NCI-H2171 (cell line): ENCODE measurements at regions not wholly inside any gene's neighbourhood (a gene's known extent, or its start where the extent isn't known, plus 50 kb on each side); places are given as distances from the start of the nearest gene placed in this dataset.

Experiments used
- DNase-seq: peaks from one replicate; lab custom pipeline; 2025; lab: John Stamatoyannopoulos, UW

DNA sequence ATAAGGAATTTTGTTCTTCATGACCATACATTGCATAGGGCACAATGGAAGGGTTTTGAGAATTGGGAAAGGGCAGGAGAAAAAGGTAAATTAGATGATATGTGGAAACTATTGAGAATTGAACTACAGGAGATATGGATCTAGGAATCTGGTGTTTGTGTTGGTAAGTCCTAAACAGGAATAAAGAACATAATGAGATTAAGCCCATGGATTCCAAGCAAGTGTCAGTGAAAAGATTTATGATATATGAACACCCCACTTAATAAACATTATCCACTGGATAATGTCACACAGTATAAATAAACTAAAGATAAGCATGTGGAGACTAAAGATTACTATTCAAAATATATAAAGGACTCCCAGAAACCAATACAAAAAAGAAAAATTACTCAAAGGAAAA lies 98.2 kb downstream of the TNFSF18 start:
- DNase-seq: no peak

DNA sequence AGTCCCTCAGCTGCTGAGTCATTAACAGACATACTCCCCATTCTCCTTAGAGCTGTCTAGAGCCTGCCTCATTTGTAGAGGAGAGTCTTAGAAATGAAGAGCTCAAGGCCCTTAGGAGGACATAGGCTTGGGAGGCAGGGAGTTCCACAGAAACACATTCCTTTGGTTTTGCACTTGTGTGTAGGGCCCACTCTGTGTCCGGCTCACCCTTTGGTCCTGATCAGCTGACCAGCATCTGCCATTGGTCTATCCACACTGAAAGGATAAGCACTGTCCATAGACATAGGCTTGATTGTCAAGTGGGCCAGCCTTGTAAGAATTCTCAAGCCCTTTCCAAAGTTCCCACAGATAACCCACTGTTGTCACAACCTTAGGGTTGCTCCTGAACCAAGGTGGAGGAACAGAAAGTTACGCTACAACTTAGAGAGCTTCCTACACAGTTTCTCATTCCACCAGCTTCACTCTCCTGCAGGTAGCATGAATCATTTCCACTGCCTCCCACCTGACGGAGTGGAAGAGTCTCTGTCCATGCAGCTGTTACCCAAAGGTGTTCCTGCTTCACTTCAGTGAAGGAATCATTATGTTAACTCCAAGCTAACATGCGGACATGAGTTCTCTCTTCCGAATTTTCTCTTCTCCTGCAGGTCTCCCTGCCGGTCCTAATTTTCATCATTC lies 96.1 kb downstream of the TNFSF18 start:
- no peak for DNase-seq

DNA sequence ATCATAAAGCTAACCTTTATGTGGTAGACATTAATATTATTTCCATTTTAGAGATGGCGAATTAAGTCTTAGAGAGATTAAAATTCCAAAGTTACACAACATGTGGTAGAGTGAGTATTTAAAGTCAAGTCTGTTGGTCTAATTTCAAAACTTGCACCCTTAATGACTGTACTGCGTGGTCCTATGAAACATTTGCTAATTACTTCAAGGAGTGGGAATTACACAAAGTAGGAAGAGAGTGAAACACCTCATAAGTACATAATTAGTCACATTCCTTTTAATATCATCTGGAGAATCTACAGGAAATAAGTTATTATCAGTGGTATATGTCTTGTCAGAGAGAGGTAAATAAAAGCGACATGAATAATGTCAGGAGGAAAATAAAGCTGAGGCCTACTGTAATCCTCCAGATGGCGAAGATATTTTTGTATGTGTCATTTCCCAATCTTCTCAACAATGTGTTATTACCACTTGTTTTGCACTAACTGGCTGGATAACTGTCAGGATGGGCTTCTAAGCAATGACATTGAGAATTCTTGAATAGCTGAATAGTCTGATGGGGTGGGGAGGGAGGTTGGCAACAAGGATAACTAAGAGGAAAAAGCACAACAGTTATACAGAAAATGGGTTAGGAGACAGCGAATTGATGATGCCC lies 95.5 kb downstream of the TNFSF18 start:
- DNase-seq: no peak

DNA sequence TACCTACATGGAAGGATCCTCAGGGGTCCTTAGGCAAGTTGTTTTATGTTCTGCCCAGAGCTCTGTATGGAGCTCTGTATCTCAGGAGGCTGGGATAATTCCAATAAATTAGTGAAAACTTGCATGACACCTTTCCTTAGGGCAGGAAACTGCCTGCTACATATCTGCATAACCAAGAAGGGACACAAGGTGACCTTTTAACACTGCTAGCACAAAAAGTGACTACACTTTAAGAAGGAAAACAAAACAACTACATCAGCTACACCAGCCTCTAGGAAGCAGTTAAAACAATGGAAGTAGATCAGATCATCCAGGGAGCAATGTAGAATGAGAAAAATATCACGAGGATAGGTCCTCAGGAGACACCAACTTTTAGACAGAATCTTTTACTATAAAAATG lies 93.9 kb downstream of the TNFSF18 start:
- DNase-seq: no peak

DNA sequence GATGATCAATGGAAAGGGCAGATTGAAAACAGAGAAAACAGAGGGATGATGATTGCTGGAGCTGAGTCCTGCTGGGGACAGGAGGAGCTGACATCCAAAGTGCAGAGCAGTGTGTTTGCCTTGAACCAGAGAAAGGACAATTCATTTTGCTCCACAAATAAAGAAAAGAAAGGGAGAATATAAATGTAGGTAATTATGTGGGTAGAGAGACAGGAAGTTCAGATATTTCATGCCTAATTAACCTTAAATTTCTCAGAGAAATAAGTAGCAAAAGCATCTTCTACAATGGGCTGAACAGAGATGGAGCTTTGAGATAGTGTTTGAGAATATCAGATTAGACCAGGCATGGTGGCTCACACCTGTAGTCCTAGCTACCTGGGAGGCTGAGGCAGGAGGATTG lies 93.2 kb downstream of the TNFSF18 start:
- no peak for DNase-seq

DNA sequence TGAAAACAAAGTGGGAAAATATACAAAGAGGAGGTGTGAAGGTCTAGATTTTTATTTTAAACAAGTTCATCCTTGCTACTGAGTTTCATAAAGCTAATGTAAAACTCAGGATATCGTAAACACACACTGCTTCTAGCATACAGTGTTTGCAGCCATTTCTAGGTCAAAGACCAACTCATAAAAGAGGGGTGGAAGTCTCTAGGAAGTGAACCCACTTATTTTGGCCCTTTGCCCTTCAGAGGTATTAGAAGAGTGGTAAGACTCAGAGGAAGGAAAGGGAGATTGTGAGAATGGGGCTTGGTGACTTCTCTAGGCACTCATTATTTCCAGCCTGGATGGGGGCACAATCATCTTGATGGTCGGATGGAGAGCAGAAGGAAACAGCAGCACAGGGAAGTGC lies 91.2 kb downstream of the TNFSF18 start:
- DNase-seq: no peak

DNA sequence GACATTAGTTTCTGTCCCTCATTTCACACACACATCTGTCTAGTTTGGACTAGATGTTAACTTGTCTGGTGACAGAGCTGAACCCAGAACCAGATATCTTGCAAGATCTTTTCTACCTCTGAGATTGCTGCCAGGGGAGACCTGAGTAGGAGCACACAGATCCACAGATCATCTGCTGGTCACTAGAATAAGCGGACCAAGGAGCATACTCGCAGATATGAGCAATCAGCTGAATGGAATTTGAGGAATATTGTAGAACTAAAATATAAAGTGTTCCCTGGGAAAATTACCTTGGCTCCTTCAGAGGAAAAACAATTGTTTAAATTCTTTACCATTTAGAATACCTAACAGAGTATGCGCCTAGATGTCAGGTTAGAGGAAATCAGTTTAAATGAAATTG lies 90.7 kb downstream of the TNFSF18 start:
- no peak for DNase-seq

DNA sequence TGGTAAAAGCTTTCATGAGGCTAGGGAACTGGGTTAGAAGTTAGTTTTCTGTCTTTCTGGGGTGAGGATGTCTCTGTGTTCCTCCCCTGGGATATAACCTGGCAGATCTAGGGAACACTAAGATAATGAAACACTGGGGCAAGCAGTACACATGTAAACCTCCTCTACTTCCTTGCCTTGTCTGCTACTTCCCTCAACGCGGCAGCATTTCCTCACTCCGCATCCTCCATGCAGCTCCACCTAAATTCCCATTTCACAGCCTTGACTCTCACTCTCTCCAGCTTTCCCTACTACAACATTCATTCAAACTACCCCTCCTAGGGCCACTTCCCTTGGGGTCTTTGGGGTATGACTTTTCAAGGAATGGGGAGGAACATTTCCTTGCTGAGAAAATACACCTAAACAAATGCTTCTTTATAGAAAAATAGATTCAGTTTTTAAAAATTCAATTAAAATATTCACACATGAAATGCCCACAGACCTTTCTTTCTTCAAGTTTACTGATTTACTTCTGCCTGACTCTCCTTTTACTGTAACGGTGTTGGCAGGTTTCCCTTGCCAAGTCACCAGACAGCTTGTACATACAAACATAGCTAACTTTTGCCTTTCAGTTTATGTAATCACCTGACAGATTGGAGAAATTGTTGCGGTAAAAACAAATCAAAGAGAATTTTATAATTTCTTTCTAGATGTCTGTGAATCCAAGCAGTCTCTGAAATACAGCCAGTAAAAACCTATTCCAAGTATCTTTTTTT lies 90.1 kb downstream of the TNFSF18 start:
- no peak for DNase-seq

DNA sequence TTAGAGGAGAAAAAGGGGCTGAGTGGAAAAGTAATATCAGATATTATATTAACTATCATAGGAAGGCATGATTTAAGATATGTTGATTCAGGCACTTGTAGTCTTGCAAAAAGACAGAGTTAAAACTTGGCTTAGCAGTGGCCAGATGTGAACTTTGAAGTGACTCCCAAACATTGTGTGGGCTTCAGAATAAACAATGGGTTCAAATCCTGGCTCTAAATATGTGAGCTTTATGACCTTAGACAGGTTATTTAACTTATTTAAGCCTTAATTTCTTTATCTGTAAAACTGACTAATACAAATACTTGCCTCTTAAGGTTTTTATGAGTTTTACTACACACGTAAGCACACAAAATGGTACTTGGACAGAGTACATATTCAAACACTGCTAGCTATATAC lies 85.9 kb downstream of the TNFSF18 start:
- DNase-seq: no peak

DNA sequence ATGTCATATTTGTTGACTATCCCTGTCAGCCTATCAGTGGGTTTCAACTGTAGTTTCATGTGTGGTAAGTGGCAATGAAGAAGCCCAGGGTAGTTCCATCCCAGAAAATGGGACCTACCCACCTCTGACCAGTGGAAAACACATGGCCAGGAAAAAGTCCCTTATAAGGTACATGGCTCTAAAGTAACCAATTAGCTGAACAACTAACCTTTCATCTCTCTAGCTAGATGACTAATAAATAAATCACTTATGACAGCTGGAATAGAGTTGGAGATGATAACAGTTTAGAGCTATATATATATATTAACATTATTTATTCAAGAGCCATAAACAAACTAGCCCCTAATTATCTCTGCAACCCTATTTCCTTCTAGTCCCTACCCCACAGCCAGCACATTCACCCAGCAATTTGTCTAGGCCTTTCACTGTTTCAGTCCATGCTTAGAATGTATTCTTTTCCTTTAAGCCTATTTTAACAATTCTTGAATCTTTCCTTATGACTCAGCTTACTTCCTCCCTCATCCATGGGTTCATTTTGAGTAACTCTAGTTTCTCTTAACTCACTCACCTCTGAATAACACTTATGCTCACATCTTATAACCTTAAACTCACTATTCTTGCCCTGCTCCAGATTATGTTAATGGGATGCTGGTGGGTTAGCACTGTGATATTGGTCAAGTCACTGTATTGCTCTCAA lies 83.7 kb downstream of the TNFSF18 start:
- DNase-seq: no peak

DNA sequence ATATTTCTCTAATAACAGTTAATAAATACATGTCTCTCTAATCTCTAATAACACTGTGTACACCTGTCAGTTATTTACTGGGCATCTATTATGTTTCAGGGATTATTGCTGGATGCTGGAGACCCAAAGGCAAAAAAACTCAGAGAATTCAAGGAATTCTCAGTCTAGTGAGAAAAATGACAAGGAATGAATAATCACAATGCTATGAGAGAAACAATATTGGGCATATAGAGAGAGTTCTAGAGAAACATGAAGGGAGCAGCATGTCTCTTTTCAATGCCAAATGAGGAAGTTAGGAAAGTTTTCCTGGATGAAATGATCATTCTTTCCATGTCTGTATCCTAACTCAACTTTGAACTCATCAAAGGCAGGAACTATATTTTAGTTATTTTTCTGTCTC lies 82.8 kb downstream of the TNFSF18 start:
- no peak for DNase-seq

DNA sequence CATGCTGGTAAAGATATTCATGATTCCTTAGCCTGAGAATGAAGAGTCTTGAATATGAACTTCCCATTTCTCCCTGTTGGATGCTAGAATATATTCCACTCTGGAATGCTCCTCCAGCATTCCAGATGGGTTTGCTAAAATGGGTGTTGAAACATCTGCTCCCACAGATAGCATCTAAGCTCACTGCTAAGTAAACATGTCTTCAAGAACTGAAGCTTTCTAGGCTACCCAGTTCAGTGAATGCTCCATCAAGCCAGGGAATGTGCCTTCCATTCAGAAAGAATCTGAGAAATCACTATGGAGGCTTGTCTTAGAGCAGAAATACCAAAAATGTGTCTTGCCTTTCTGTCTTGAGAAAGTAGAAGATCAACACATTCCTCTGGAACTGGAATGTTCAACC lies 81.1 kb downstream of the TNFSF18 start:
- DNase-seq: no peak

DNA sequence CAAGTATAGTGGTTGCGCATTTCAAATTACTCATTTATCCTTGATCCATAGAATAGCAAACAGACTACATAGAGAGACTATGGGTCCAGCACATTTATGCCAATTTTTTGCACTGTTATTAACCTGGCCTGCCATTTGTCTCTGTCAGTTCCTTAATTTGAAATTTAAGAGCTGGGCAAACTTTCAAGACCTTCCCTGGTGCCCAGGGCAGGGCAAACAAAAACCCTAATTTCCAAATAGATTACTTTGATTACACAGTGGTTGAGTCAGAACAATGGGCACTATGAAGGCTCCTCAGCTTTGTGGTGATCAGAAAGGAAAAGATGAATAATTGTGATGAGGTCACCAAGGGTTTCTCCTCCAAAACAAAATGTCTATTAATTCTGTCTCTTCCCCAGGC lies 80.6 kb downstream of the TNFSF18 start:
- no peak for DNase-seq

DNA sequence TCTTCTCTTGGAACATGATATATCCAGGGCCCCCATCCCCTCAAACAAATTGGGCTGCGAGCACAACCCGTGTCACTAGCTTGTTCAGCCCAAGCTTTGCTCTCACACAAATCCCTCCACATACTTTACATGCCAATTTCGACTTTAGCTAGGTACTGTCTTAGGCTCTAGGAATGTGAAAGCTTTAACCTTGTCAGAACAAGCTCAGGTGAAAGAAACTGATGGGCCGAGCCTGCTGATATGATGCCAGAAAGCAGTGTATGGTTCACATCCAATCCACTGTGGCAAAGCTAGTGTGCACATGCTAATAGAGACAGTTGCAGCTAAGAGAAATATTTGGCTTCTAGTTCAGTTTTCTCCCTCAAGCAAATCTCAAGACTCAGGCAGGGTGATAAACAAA lies 79.5 kb downstream of the TNFSF18 start:
- no peak for DNase-seq

DNA sequence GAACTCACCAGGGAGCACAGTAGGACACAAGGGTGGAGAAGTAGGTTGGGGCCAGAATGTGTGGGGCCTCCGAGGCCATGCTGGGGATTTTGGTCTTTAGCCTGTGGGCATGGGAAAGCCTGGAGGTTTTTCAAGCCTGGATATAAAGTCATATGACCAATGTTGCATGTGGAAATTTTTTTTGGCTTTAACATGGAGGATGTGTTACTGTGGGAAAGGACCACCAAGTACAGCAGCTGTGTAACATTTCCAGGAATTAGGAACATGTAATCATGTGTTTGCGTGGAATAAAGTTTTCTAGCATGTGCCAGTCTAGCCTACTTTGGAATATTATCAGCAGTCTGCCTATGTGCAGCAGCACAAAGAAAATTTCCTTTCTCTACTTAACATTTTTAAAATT lies 78.5 kb downstream of the TNFSF18 start:
- DNase-seq: no peak

DNA sequence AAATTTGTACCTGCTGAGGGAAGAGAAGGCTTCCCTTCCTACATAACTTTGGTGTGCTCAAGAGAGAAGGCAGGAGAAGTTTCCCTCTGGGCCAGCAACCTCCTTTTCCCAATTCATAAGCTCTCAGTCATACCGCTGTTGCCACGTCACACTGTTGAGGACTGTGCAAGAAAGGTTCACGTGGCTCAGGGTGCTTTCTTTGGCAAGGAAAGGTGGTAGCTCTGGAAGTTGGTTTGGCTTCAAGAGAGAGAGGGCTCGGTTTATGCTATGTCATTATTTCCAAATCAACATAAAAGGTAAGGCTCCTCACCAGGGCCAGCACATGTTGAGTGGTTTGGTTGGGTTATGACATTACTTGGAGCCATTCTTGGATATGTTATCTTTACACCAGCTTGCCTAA lies 77.3 kb downstream of the TNFSF18 start:
- DNase-seq: no peak

DNA sequence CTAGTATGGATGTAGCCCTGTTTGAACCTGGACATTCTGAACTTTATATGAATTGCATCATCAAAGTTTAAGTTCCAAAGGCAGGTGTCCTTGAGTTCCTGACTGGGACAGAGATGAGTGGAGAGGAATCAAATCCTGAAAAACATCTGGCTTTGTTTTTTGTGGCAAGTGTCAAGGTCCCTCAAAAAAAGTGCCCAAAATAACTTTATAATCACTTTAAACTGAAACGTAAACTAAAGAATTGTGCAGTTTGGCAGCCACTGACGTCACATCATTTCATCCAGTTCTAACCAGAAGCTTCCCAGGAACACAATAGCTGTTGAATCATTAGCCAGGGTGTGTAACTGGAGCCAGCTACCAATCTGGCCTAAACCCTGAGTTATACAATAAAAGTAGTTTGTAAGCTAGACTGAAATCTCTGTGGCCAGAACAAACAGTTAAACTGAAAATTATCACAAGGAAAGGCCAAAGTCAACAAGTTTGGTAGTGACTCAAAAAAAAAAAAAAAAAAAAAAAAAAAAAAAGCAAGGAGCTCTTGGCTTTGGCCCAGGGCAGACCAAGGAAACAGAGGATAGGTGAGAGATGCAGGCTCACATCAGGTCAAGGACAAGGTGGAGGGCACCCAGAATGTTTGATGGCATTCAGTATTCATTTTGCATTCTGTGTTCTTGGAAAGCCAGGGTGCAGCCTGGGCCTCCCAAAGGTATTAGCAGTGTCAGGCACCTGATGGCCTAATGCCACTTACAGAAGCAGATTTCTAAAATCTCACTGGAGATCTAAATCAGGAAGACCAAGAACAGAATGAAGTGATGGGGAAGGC lies 74.3 kb downstream of the TNFSF18 start:
- DNase-seq: no peak

DNA sequence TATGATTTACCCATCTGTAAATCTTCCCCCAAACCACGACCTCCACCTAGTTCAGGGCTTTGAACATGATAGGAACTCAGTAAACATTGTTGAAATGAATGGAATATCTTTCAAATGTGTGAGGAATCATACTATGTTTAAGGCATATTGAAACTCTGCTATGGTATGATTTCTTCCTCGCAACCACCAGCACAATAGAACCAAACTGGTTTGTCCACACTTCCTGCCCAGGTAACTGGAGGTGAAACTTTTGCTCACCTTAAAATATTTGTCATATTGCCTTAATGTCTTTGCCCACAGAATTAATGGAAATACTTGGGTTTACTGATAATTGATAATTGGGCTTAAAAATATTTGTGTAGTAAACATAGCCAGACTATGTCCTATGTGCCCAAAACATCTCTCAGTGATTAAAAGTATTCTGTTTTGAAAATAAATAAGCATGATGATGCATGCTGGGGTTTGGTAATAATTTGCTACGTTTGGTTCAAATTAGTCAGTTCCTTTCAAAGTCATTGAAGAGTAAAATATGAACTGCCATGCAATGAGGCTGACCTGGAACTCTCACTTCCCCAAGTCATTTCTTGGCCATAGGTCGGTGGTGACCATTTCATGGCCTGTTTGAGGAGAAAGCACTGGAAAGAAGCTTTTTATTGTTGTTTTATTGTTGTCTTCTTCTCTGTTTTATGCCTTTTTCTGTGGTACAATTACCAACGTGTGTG lies 73.3 kb downstream of the TNFSF18 start:
- DNase-seq: no peak

DNA sequence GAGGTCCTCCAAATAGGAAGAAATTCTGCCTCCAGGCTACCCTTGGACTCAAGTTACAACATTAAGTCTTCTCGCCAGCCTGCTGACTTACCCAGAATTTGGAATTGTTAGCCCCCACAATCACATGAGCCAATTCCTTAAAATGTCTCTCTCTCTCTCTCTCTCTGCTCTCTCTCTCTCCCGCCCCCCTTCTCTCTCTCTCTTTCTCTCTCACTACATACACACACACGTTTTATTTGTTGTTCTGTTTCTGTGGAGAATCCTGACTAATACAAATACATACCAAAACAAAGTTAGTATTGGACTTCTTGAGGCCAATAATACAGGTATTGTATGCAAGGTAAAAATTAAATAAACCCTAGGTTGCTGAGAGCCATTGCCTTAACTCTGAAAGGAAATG lies 72.1 kb downstream of the TNFSF18 start:
- DNase-seq: no peak

DNA sequence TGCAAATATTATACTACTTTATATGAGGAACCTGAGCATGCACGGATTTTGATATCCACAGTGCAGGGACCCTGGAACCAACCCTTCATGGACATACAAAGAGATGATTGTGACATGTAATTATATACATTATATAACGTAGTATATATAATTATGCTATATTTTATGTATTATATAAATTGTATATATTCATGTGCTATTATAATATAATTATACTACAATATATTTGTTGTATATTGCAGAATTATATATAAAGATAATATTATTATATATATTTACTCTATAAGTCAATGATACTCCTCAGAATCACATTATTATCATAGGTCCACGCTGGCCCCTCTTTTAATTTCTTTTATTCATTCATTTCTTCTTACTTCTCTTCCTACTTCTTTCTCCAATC lies 70.9 kb downstream of the TNFSF18 start:
- DNase-seq: no peak

DNA sequence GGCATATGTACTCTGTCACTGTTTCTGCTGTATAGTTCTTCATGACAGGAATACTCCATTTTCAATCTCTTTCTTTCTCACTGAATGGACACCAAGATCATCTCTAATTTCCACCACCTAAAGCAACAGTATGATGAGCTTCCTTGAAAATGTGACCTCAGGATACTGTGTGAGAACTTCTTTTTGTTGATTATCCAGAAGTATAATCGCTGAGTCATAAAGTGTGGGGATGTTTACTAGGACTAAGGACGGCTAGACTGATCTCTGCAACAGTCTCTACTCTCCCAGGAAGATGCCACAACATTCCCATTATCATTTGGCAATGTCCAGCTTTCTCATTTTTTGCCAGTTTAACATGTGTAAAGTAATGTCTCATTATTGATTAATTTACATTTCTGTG lies 70.3 kb downstream of the TNFSF18 start:
- DNase-seq: no peak
